ENCODE measurements at regions not wholly inside any gene's neighbourhood (a gene's known extent, or its start where the extent isn't known, plus 50 kb on each side); places are given as distances from the start of the nearest gene placed in this dataset.

GRCh38 chr7:67890316-67890715 lies 893.7 kb downstream of the TYW1 start:
- ChIA-PET CTCF (no interaction called here), POLR2A (ENCODE audit: low non-redundant PET) (no interaction called here)
- H3K27ac ChIP-seq (ENCODE audit: low read depth, low read length, poor library complexity, severe bottlenecking): no peak overlapping the region
- no peak overlapping the region for H3K4me3 ChIP-seq (ENCODE audit: low read depth, low read length, poor library complexity, severe bottlenecking)
- no TSS peak for BruUV-seq (replicated peaks)
- intact Hi-C loops (cut with micrococcal nuclease; ENCODE audit: unreplicated experiment): no loop called here
- H3K9me3 ChIP-seq (ENCODE audit: low read depth, low read length, poor library complexity, severe bottlenecking): peaks cover 10% of the 10 kb centered on the region
- no peaks in the 10 kb centered on the region for H3K4me1 ChIP-seq (ENCODE audit: insufficient read depth, low read length, poor library complexity, severe bottlenecking)
- TF ChIP-seq EZH2 (IDR thresholded peaks at IDR 0.05; ENCODE audit: borderline replicate concordance, low read depth, low read length, poor library complexity, severe bottlenecking) (no peak), CTCF (conservative IDR thresholded peaks at IDR 0.05; ENCODE audit: low read depth, low read length) (no peak)
- no peaks in the 10 kb centered on the region for H3K36me3 ChIP-seq (ENCODE audit: insufficient read depth, low read length, poor library complexity, severe bottlenecking)
- H3K27me3 ChIP-seq (replicated peaks; ENCODE audit: insufficient read depth, low read depth, low read length, poor library complexity): no peaks in the 10 kb centered on the region
- no peak for DNase-seq (ENCODE audit: low spot score)

DNA sequence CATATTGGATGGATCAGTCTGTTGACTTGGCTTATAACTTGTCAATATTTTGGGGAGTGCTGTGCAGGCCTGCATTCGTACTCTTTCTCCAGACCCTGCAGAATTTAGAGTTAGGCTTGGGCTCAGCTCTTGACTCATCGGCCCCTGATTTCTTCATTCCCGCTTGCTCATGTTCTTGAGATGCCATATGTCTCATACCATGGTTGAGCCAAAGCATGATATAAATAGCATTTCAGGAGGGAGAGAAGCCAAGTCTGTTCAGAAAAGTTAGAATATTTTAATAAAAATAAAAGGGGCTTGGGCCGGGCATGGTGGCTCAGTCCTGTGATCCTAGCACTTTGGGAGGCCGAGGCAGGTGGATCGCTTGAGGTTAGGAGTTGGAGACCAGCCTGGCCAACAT lies 898.1 kb downstream of the TYW1 start:
- Histone ChIP-seq H3K9me3 (ENCODE audit: low read depth, low read length, poor library complexity, severe bottlenecking) (no peaks in the 10 kb centered on the region), H3K4me1 (ENCODE audit: insufficient read depth, low read length, poor library complexity, severe bottlenecking) (no peaks in the 10 kb centered on the region), H3K27me3 (replicated peaks; ENCODE audit: insufficient read depth, low read depth, low read length, poor library complexity) (no peaks in the 10 kb centered on the region), H3K4me3 (ENCODE audit: low read depth, low read length, poor library complexity, severe bottlenecking) (no peak overlapping the region), H3K36me3 (ENCODE audit: insufficient read depth, low read length, poor library complexity, severe bottlenecking) (no peaks in the 10 kb centered on the region), H3K27ac (ENCODE audit: low read depth, low read length, poor library complexity, severe bottlenecking) (no peak overlapping the region)
- TF ChIP-seq EZH2 (IDR thresholded peaks at IDR 0.05; ENCODE audit: borderline replicate concordance, low read depth, low read length, poor library complexity, severe bottlenecking) (no peak), CTCF (conservative IDR thresholded peaks at IDR 0.05; ENCODE audit: low read depth, low read length) (no peak)
- no TSS peak for BruUV-seq (replicated peaks)
- ChIA-PET POLR2A (ENCODE audit: low non-redundant PET) (no interaction called here), CTCF (no interaction called here)
- DNase-seq (ENCODE audit: low spot score): no peak
- intact Hi-C loops (cut with micrococcal nuclease; ENCODE audit: unreplicated experiment): no loop called here

DNA sequence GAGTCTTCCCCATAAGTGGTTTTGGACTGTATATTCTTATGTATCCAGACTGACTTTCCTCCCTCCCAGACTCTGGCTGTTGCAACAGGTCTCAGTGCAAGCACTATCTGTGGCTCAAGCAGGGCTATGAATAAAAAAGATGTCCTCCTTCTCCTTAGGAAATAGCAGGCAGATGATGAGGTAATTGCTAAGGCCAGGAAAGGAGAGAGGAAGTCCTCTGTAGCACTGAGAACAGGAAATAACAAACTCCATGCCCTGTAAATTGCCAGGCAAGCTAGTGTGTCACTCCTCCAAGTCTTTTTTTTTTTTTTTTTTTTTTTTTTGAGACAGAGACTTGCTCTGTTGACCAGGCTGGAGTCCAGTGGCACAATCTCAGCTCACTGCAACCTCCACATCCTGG lies 900.1 kb downstream of the TYW1 start:
- Histone ChIP-seq H3K27ac (ENCODE audit: low read depth, low read length, poor library complexity, severe bottlenecking) (no peak overlapping the region), H3K4me3 (ENCODE audit: low read depth, low read length, poor library complexity, severe bottlenecking) (no peak overlapping the region), H3K36me3 (ENCODE audit: insufficient read depth, low read length, poor library complexity, severe bottlenecking) (no peaks in the 10 kb centered on the region), H3K27me3 (replicated peaks; ENCODE audit: insufficient read depth, low read depth, low read length, poor library complexity) (no peaks in the 10 kb centered on the region), H3K9me3 (ENCODE audit: low read depth, low read length, poor library complexity, severe bottlenecking) (no peaks in the 10 kb centered on the region), H3K4me1 (ENCODE audit: insufficient read depth, low read length, poor library complexity, severe bottlenecking) (no peaks in the 10 kb centered on the region)
- no TSS peak for BruUV-seq (replicated peaks)
- TF ChIP-seq CTCF (conservative IDR thresholded peaks at IDR 0.05; ENCODE audit: low read depth, low read length) (no peak), EZH2 (IDR thresholded peaks at IDR 0.05; ENCODE audit: borderline replicate concordance, low read depth, low read length, poor library complexity, severe bottlenecking) (no peak)
- POLR2A ChIA-PET (ENCODE audit: low non-redundant PET): no interaction called here
- peak; percentile 18 for DNase-seq (ENCODE audit: low spot score)
- intact Hi-C loops (cut with micrococcal nuclease; ENCODE audit: unreplicated experiment): no loop called here
- CTCF ChIA-PET: no interaction called here

Measured in A673 (cell line).